SK-N-SH (cell line): ENCODE measurements at regions not wholly inside any gene's neighbourhood (a gene's known extent, or its start where the extent isn't known, plus 50 kb on each side); places are given as distances from the start of the nearest gene placed in this dataset.

Experiments used
- CTCF ChIA-PET: fragments of 300-600, 350-600 bp; formaldehyde crosslinking; extraction: SDS; loops from one replicate; lab custom pipeline; 2021; lab: Yijun Ruan, JAX
- POLR2A ChIA-PET: fragments of 350-600 bp; sonication (Branson Sonifier 250); formaldehyde crosslinking; extraction: SDS; loops from one replicate; lab custom pipeline; 2020; ENCODE audit warnings: antibody characterized with exemption, inconsistent platforms; lab: Yijun Ruan, JAX
- DNase-seq: peaks from one replicate; pipeline ENCODE4 v3.0.0; 2012
- H2AFZ ChIP-seq: fragments of 200-600 bp; sonication (generic); 2 replicates; pipeline ENCODE4 v1.8.1; 2016; ENCODE audit warnings: antibody characterized with exemption, mild to moderate bottlenecking, low read depth
- H3F3A ChIP-seq: fragments of 200-600 bp; sonication (generic); replicated peaks from 2 replicates; pipeline ENCODE3; 2016; ENCODE audit warnings: antibody characterized with exemption, mild to moderate bottlenecking; ENCODE audit not compliant: insufficient read depth
- H3K27ac ChIP-seq, 2 experiments: fragments of 200-500 bp in 1 of 2; fragments of 200-600 bp in 1 of 2; sonication (Bioruptor generic) in 1 of 2; sonication (generic), shearing (Covaris generic) in 1 of 2; 2 replicates each; pipeline versions ENCODE4 v1.5.1 to v1.6.1; 2014 to 2016; ENCODE audit warnings: low read depth in 2 of 2, inconsistent platforms in 1 of 2, low read length in 1 of 2, mild to moderate bottlenecking in 1 of 2, mixed read lengths in 1 of 2
- H3K27me3 ChIP-seq: fragments of 200-600 bp; sonication (generic), shearing (Covaris generic); 2 replicates; pipeline ENCODE4 v1.6.1; 2016; ENCODE audit warnings: mixed run types; ENCODE audit not compliant: insufficient read depth
- H3K36me3 ChIP-seq, 2 experiments: fragments of 200-500 bp in 1 of 2; fragments of 200-600 bp in 1 of 2; sonication (Bioruptor generic) in 1 of 2; sonication (generic) in 1 of 2; replicated peaks in 1 of 2; 2 replicates each; pipeline versions ENCODE3 to v1.5.1; 2014 to 2016; ENCODE audit warnings: low read length in 1 of 2, mild to moderate bottlenecking in 1 of 2; ENCODE audit not compliant: insufficient read depth in 2 of 2, control insufficient read depth in 1 of 2
- H3K4me1 ChIP-seq, 2 experiments: fragments of 200-500 bp in 1 of 2; fragments of 200-600 bp in 1 of 2; sonication (Bioruptor generic) in 1 of 2; sonication (generic), shearing (Covaris generic) in 1 of 2; 2 replicates each; pipeline versions ENCODE4 v1.5.1 to v1.6.1; 2014 to 2016; ENCODE audit warnings: low read depth in 1 of 2, low read length in 1 of 2, mixed run types in 1 of 2; ENCODE audit not compliant: insufficient read depth in 2 of 2, control insufficient read depth in 1 of 2
- H3K4me2 ChIP-seq: fragments of 200-600 bp; sonication (generic), shearing (Covaris generic); 2 replicates; pipeline ENCODE4 v1.6.1; 2017; ENCODE audit warnings: mixed run types
- H3K4me3 ChIP-seq, 2 experiments: fragments of 200-500 bp in 1 of 2; fragments of 200-600 bp in 1 of 2; sonication (Bioruptor generic) in 1 of 2; sonication (generic), shearing (Covaris generic) in 1 of 2; 2 replicates each; pipeline versions ENCODE4 v1.5.1 to v1.8.1; 2014 to 2016; ENCODE audit warnings: low read depth in 2 of 2, inconsistent platforms in 1 of 2, low read length in 1 of 2, mild to moderate bottlenecking in 1 of 2, mixed read lengths in 1 of 2, moderate library complexity in 1 of 2
- H3K79me2 ChIP-seq: fragments of 200-600 bp; sonication (generic); 2 replicates; pipeline ENCODE4 v1.8.1; 2017; ENCODE audit warnings: mild to moderate bottlenecking; ENCODE audit not compliant: insufficient read depth
- H3K9ac ChIP-seq: fragments of 200-600 bp; sonication (generic); 2 replicates; pipeline ENCODE4 v1.6.1; 2017; ENCODE audit warnings: mixed run types
- H3K9me2 ChIP-seq: fragments of 200-600 bp; sonication (generic); 2 replicates; pipeline ENCODE4 v1.6.1; 2017; ENCODE audit warnings: mixed run types
- H3K9me3 ChIP-seq: fragments of 200-600 bp; sonication (generic); 2 replicates; pipeline ENCODE4 v1.6.1; 2017; ENCODE audit warnings: mixed run types, mild to moderate bottlenecking, moderate library complexity
- H4K20me1 ChIP-seq: fragments of 200-600 bp; sonication (generic); 2 replicates; pipeline ENCODE4 v1.6.1; 2017; ENCODE audit warnings: mild to moderate bottlenecking, mixed run types; ENCODE audit not compliant: insufficient read depth
- ELF1 ChIP-seq: IDR thresholded peaks from 2 replicates; pipeline ENCODE4 v1.4.0; 2012
- EP300 ChIP-seq, 2 experiments: IDR thresholded peaks; 2 replicates each; pipeline versions ENCODE4 v1.4.0 to v1.6.1; 2012; ENCODE audit warnings: borderline replicate concordance in 1 of 2, low read depth in 1 of 2, low read length in 1 of 2
- FOSL2 ChIP-seq: IDR thresholded peaks from 2 replicates; pipeline ENCODE4 v1.4.0; 2012; ENCODE audit warnings: low read depth, mild to moderate bottlenecking, moderate library complexity, borderline replicate concordance
- FOXJ3 ChIP-seq: sonication (generic); formaldehyde crosslinking; IDR thresholded peaks from 2 replicates; pipeline ENCODE4 v1.5.1; 2020; ENCODE audit warnings: mild to moderate bottlenecking, missing genetic modification reagents
- IRF3 ChIP-seq: fragments of 150-350 bp; IDR thresholded peaks from 2 replicates; pipeline ENCODE4 v1.6.1; 2016; ENCODE audit warnings: mild to moderate bottlenecking, low read depth, low read length
- MEF2A ChIP-seq: IDR thresholded peaks from 2 replicates; pipeline ENCODE4 v1.4.0; 2012; ENCODE audit warnings: low read depth, borderline replicate concordance
- NRF1 ChIP-seq: IDR thresholded peaks from 2 replicates; pipeline ENCODE4 v1.6.1; 2012; ENCODE audit warnings: low read depth, mild to moderate bottlenecking, low read length
- RAD21 ChIP-seq: IDR thresholded peaks from 2 replicates; pipeline ENCODE4 v1.6.1; 2012; ENCODE audit warnings: mild to moderate bottlenecking, low read length
- SIN3A ChIP-seq: IDR thresholded peaks from 2 replicates; pipeline ENCODE4 v1.6.1; 2012; ENCODE audit warnings: low read depth, mild to moderate bottlenecking, low read length, moderate library complexity, borderline replicate concordance
- TEAD4 ChIP-seq: IDR thresholded peaks from 2 replicates; pipeline ENCODE4 v1.4.0; 2012; ENCODE audit warnings: mild to moderate bottlenecking, borderline replicate concordance; ENCODE audit not compliant: insufficient read depth
- WGBS: methylation state at CpG from one replicate; pipeline ENCODE4 v1.1.6; 2017; ENCODE audit warnings: low lambda C conversion rate; 5-methylcytosine and 5-hydroxymethylcytosine counted together
- TF ChIP-seq, protein P1 (sequence below): IDR thresholded peaks from 2 replicates; pipeline ENCODE4 v1.4.0; 2012; ENCODE audit warnings: low read depth, borderline replicate concordance
- TF ChIP-seq, protein P2 (sequence below): fragments of 150-350 bp; IDR thresholded peaks from 2 replicates; pipeline ENCODE4 v1.6.1; 2017; ENCODE audit warnings: antibody characterized with exemption, low read length, low read depth, borderline replicate concordance
- TF ChIP-seq, protein P3 (sequence below): IDR thresholded peaks from 2 replicates; pipeline ENCODE4 v1.4.0; 2012; ENCODE audit warnings: low read depth, borderline replicate concordance

DNA sequence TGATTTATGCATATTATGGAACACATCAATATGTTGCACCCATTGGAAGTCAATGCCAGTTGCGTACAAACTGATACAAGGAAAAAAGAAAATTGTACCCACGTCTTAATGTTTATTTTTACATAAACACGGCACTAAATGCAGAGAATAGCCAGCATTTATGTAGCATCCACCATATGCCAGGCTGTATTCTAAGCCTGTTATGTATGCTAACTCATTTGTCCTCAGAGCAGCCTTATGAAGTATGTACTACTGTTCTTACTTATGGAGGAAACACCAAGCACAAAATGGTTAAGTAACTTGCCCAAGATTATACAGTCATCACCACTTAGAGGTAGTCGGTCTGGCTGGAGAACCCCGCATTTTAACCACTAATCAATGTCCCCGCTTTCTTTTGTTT lies 837.9 kb upstream of the RBFOX1 start (continued):
- TF ChIP-seq, protein P1, sequence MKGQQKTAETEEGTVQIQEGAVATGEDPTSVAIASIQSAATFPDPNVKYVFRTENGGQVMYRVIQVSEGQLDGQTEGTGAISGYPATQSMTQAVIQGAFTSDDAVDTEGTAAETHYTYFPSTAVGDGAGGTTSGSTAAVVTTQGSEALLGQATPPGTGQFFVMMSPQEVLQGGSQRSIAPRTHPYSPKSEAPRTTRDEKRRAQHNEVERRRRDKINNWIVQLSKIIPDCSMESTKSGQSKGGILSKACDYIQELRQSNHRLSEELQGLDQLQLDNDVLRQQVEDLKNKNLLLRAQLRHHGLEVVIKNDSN: no peak
- TF ChIP-seq NRF1 (no peak), IRF3 (no peak), TEAD4 (no peak), ELF1 (no peak)
- TF ChIP-seq, protein P2, sequence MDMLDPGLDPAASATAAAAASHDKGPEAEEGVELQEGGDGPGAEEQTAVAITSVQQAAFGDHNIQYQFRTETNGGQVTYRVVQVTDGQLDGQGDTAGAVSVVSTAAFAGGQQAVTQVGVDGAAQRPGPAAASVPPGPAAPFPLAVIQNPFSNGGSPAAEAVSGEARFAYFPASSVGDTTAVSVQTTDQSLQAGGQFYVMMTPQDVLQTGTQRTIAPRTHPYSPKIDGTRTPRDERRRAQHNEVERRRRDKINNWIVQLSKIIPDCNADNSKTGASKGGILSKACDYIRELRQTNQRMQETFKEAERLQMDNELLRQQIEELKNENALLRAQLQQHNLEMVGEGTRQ: no peak
- TF ChIP-seq, protein P3, sequence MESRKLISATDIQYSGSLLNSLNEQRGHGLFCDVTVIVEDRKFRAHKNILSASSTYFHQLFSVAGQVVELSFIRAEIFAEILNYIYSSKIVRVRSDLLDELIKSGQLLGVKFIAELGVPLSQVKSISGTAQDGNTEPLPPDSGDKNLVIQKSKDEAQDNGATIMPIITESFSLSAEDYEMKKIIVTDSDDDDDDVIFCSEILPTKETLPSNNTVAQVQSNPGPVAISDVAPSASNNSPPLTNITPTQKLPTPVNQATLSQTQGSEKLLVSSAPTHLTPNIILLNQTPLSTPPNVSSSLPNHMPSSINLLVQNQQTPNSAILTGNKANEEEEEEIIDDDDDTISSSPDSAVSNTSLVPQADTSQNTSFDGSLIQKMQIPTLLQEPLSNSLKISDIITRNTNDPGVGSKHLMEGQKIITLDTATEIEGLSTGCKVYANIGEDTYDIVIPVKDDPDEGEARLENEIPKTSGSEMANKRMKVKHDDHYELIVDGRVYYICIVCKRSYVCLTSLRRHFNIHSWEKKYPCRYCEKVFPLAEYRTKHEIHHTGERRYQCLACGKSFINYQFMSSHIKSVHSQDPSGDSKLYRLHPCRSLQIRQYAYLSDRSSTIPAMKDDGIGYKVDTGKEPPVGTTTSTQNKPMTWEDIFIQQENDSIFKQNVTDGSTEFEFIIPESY: no peak
- TF ChIP-seq, all 33 proteins: peak for 0

- Histone ChIP-seq H3K9ac (no peak overlapping the region), H3K36me3 (no peaks in the 10 kb centered on the region), H3K4me2 (no peak overlapping the region), H4K20me1 (no peaks in the 10 kb centered on the region), H3K27me3 (no peaks in the 10 kb centered on the region), H3K27ac (no peak overlapping the region), H3F3A (no peaks in the 10 kb centered on the region), H3K4me3 (no peak overlapping the region), H3K79me2 (no peaks in the 10 kb centered on the region), H3K9me2 (no peaks in the 10 kb centered on the region), H3K4me1 (no peaks in the 10 kb centered on the region), H3K9me3 (no peaks in the 10 kb centered on the region), H2AFZ (no peak overlapping the region)
- TF ChIP-seq SIN3A: no peak
- no peak for TF ChIP-seq IRF3
- no peak for TF ChIP-seq FOXJ3 (CRISPR knock-in tag)
- no peak for TF ChIP-seq FOSL2
- no peak for TF ChIP-seq EP300 (IDR thresholded peaks at IDR 0.05; ENCODE audit: borderline replicate concordance in 1 of 2, low read depth in 1 of 2, low read length in 1 of 2)
- TF ChIP-seq MEF2A: no peak
- TF ChIP-seq RAD21: no peak
- DNase-seq: no peak
- 39% methylated on average over 6 of the region's 6 CpGs for WGBS
- CTCF ChIA-PET: interaction anchor here (0.7 kb wide), 1 partner anchor 80 kb away, joined by 3 read pairs; no protein-coding TSS in a partner anchor
- POLR2A ChIA-PET: no interaction called here
These were observed 839.1 kb upstream of the RBFOX1 start for GRCh38 chr16:6493555-6493954.
